ENCODE measurements at regions not wholly inside any gene's neighbourhood (a gene's known extent, or its start where the extent isn't known, plus 50 kb on each side); places are given as distances from the start of the nearest gene placed in this dataset.

DNA sequence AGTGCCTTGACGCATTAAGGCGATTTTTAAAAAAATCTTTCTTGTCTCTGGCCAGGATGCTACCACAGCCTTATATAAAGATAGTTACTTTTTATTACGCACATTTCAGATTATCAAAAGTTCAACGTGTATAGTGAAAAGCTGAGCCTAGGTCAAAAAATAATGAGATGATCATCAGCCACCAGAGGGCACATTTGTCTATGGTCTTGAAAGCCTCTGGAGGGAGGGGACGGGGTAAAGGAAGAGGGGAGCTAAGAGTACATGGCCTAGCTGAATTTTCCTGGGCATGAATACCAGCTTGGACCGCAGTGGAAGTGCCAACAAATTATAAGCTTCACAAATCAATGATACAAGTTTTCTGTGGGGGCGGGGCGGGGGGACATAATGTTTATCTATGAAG lies 285.9 kb upstream of the SMIM30 start:
- 48 to 61% methylated on average over 8 of the region's 8 CpGs for WGBS, 2 donors
- ATAC-seq (ENCODE audit: insufficient read depth, low FRiP score) (no peak), DNase-seq (no peak)
- H3K27me3 ChIP-seq (ENCODE audit: control insufficient read depth in 3 of 3, insufficient read depth in 3 of 3, low read length in 2 of 3): no peaks in the 10 kb centered on the region
- no peak overlapping the region for H3K27ac ChIP-seq (ENCODE audit: low read depth in 1 of 2, low read length in 1 of 2)
- H3K9ac ChIP-seq (ENCODE audit: insufficient read depth in 1 of 2, low read length in 2 of 2): no peak overlapping the region
- no peaks in the 10 kb centered on the region for H3K4me1 ChIP-seq (ENCODE audit: control insufficient read depth in 5 of 5, insufficient read depth in 5 of 5, low read length in 5 of 5)
- TF ChIP-seq, protein P1, sequence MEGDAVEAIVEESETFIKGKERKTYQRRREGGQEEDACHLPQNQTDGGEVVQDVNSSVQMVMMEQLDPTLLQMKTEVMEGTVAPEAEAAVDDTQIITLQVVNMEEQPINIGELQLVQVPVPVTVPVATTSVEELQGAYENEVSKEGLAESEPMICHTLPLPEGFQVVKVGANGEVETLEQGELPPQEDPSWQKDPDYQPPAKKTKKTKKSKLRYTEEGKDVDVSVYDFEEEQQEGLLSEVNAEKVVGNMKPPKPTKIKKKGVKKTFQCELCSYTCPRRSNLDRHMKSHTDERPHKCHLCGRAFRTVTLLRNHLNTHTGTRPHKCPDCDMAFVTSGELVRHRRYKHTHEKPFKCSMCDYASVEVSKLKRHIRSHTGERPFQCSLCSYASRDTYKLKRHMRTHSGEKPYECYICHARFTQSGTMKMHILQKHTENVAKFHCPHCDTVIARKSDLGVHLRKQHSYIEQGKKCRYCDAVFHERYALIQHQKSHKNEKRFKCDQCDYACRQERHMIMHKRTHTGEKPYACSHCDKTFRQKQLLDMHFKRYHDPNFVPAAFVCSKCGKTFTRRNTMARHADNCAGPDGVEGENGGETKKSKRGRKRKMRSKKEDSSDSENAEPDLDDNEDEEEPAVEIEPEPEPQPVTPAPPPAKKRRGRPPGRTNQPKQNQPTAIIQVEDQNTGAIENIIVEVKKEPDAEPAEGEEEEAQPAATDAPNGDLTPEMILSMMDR (IDR thresholded peaks at IDR 0.05; ENCODE audit: control extremely low read depth, extremely low read depth): no peak
- H3K4me3 ChIP-seq: no peak overlapping the region
- H3K36me3 ChIP-seq (ENCODE audit: control insufficient read depth in 4 of 4, insufficient read depth in 4 of 4, low read length in 4 of 4): no peaks in the 10 kb centered on the region
- no peaks in the 10 kb centered on the region for H3K9me3 ChIP-seq (ENCODE audit: control insufficient read depth in 4 of 4, insufficient read depth in 3 of 4, low read length in 3 of 4)

DNA sequence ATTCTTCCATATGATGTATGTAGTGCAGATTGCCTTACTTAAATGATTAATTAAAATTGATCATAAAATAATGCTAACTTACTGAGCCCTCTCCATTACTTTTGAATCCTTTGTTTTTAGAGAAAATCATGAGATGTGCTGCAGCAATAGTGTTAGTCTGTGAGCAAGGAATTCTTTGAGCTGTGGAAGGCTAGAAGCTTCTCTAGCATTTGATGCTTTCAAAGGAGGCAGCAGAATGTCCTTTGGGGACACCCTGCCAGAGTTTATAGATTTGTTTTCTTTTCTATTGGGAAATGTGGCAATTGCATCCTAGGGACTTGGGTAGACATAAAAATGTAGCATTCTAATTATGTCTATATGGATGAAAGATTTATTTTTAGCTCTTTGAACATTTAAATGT lies 284.1 kb upstream of the SMIM30 start:
- H3K9me3 ChIP-seq (ENCODE audit: control insufficient read depth in 4 of 4, insufficient read depth in 3 of 4, low read length in 3 of 4): no peaks in the 10 kb centered on the region
- no peak for ATAC-seq (ENCODE audit: insufficient read depth, low FRiP score)

DNA sequence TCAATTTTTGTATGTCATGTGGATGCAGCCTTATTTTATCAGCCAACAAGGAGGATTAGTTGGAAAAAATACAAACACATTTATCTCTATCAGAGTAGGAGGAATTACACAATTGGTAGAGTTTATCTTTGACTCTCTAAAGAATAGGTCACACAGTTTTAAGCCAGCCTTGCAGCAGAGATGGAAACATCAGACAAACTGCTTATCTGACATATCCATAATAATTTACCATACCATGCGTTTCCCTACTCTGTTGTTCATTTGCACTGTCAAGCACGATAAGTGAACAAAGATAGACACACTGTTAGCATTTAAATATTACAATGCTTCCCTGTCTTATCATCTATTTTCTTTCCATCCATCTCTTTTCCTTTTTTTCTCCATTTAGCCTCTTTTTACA lies 283.7 kb upstream of the SMIM30 start:
- H3K4me1 ChIP-seq (ENCODE audit: control insufficient read depth in 5 of 5, insufficient read depth in 5 of 5, low read length in 5 of 5): no peaks in the 10 kb centered on the region
- H3K4me3 ChIP-seq: no peak overlapping the region
- TF ChIP-seq, protein P1 (IDR thresholded peaks at IDR 0.05; ENCODE audit: control extremely low read depth, extremely low read depth): no peak
- H3K27me3 ChIP-seq (ENCODE audit: control insufficient read depth in 3 of 3, insufficient read depth in 3 of 3, low read length in 2 of 3): no peaks in the 10 kb centered on the region
- no peak overlapping the region for H3K9ac ChIP-seq (ENCODE audit: insufficient read depth in 1 of 2, low read length in 2 of 2)
- H3K36me3 ChIP-seq (ENCODE audit: control insufficient read depth in 4 of 4, insufficient read depth in 4 of 4, low read length in 4 of 4): no peaks in the 10 kb centered on the region
- DNase-seq: no peak
- H3K9me3 ChIP-seq (ENCODE audit: control insufficient read depth in 4 of 4, insufficient read depth in 3 of 4, low read length in 3 of 4): no peaks in the 10 kb centered on the region
- ATAC-seq (ENCODE audit: insufficient read depth, low FRiP score): no peak
- WGBS, 2 donors: 46 to 75% methylated on average over 2 of the region's 2 CpGs
- no peak overlapping the region for H3K27ac ChIP-seq (ENCODE audit: low read depth in 1 of 2, low read length in 1 of 2)

More for the DNA sequence above, 284.1 kb upstream of the SMIM30 start:
- Histone ChIP-seq H3K36me3 (ENCODE audit: control insufficient read depth in 4 of 4, insufficient read depth in 4 of 4, low read length in 4 of 4) (no peaks in the 10 kb centered on the region), H3K27me3 (ENCODE audit: control insufficient read depth in 3 of 3, insufficient read depth in 3 of 3, low read length in 2 of 3) (no peaks in the 10 kb centered on the region), H3K4me3 (no peak overlapping the region), H3K4me1 (ENCODE audit: control insufficient read depth in 5 of 5, insufficient read depth in 5 of 5, low read length in 5 of 5) (no peaks in the 10 kb centered on the region), H3K9ac (ENCODE audit: insufficient read depth in 1 of 2, low read length in 2 of 2) (no peak overlapping the region), H3K27ac (ENCODE audit: low read depth in 1 of 2, low read length in 1 of 2) (no peak overlapping the region)
- TF ChIP-seq, protein P1 (IDR thresholded peaks at IDR 0.05; ENCODE audit: control extremely low read depth, extremely low read depth): no peak
- no peak for DNase-seq

DNA sequence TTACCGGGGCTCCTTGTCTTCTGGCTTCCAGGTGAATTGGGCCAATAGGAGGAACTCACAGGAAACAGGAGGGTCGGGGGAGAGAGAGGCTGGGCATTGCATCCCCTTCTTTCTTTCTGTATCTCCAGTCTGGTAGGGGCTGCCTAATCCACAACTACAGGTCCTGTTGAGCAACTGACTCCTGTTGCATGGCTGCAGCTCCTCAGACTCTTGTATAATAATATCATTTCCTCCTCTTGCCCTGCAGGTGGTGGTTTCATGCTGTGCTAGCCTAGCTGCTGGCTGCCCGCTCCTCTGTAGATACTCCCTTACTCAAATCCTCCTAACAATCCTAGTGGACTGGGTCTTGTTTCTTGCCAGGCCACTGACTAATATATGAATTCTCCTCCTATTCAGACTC lies 276.5 kb upstream of the SMIM30 start:
- 44 to 71% methylated on average over 3 of the region's 3 CpGs for WGBS, 2 donors
- DNase-seq: no peak
- Histone ChIP-seq H3K36me3 (ENCODE audit: control insufficient read depth in 4 of 4, insufficient read depth in 4 of 4, low read length in 4 of 4) (no peaks in the 10 kb centered on the region), H3K4me3 (no peak overlapping the region), H3K9me3 (ENCODE audit: control insufficient read depth in 4 of 4, insufficient read depth in 3 of 4, low read length in 3 of 4) (peaks cover 0 to 2% (median 0%) of the 10 kb centered on the region in 4 donors), H3K27me3 (ENCODE audit: control insufficient read depth in 3 of 3, insufficient read depth in 3 of 3, low read length in 2 of 3) (no peaks in the 10 kb centered on the region), H3K9ac (ENCODE audit: insufficient read depth in 1 of 2, low read length in 2 of 2) (no peak overlapping the region), H3K4me1 (ENCODE audit: control insufficient read depth in 5 of 5, insufficient read depth in 5 of 5, low read length in 5 of 5) (peaks cover 0 to 4% (median 0%) of the 10 kb centered on the region in 5 donors), H3K27ac (ENCODE audit: low read depth in 1 of 2, low read length in 1 of 2) (no peak overlapping the region)
- no peak for ATAC-seq (ENCODE audit: insufficient read depth, low FRiP score)
- TF ChIP-seq, protein P1 (IDR thresholded peaks at IDR 0.05; ENCODE audit: control extremely low read depth, extremely low read depth): no peak
